NCI-H1694 treated with DMSO at 0.1 percent for 48 hours (cell line): ENCODE measurements at regions not wholly inside any gene's neighbourhood (a gene's known extent, or its start where the extent isn't known, plus 50 kb on each side); places are given as distances from the start of the nearest gene placed in this dataset.

ENCODE experiments used
- DNase-seq: peaks from one replicate; lab custom pipeline; 2025; lab: John Stamatoyannopoulos, UW

DNA sequence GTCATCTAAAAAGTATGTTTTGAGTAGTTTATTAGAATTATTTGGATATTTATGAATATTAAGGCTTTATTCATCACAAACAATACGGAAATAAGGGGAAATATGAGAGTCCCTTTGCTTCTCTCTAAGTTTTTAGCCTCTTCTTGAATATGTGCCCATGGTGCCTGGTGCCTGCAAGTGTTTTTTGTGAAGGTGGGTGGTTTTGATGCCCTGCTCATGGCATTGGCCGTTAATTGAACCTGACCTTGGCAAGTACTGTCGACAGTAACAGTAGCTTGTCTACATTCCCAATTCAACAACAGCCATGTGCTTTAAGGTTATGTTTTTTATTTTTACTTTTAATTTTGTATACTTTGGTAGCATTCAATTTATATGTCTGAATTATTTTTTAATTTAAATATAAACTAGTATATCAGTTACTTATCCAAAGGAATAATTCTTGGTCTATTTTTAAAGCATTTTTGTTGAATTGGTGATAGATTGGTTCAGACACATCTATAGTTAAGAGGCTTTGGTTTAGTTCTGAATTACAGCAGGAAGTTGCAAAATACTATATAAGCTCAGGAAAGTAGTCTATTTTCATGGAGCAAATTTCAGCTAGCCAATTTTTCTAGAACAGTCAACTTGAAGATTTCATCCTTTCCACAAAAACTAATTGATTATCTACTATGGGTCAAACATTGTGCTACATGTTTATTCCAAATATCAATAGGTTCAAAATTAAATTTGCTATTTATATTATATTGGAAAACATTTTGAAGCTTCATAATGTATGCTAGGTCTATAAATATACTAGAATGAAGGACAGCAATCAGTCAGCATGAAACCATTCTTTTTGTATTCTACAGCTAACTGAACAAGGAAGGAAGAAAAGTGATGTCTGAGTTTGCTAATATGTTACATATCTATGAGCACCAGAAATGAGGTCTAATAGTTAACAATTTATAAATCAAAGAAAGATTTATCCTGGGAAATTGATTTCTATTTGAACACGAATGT is 184.4 kb downstream of the MRPL39 start:
- no peak for DNase-seq

DNA sequence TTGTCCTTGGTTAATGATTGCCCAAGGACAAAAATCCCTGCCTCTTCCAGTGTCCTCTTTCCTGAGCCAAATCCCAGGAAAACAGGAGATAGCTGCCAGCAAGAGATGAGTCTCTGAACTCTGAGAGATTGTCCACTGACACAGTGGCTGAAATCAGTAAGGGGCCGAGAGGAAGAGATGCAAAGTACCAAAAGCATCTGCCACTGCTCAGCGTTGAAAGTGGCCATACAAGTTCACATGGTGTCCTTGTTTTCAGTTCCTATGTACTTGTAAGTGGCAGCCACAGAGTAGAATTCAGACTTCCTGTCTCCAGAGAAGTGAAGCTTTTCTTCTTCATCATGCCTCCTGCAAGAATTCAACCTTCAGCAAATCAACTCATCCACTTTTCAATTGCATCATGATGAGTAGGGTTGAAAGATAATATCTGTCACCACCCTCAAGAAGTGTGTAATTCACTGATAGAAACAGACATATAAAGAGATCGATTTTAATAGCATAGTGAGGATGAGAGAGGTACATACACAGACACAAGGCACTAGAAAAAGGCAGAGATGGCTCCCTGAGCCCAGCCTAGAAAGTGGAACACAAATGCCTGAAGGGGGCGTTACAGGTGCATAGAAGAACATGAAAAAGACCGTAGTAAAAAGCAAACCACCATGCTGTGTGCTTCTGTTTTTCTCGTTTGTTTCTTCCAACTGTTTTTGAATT is 185.8 kb downstream of the MRPL39 start:
- peak; percentile 46 for DNase-seq

DNA sequence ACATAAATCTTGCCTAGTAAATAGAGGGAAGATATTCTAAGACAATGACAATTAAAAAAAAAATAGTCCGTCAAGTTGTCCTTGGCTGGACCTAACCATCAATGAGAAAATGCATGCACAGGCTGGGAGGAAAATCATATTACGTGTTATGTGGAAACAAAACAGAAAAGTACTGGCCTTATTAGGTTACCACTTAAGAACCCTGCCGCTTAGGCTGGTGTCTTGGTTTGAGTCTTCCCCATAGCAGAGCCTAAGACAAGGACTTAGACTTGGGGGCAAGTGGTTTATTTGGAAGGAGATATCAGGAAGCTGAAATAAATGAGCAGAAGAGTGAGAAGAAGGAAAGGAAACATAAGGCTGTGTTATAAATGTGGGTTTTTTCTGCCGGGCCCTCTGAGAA is 186.4 kb downstream of the MRPL39 start:
- DNase-seq: no peak

- DNase-seq: no peak
Measured at GRCh38 chr21:25416669-25417068, 190.6 kb downstream of the MRPL39 start.

- DNase-seq: no peak
Measured at GRCh38 chr21:25412100-25412499, 195.2 kb downstream of the MRPL39 start.

GRCh38 chr21:25409978-25410377 is 197.3 kb downstream of the MRPL39 start:
- DNase-seq: peak; percentile 65

GRCh38 chr21:25408666-25409065 is 198.6 kb downstream of the MRPL39 start:
- DNase-seq: no peak

DNA sequence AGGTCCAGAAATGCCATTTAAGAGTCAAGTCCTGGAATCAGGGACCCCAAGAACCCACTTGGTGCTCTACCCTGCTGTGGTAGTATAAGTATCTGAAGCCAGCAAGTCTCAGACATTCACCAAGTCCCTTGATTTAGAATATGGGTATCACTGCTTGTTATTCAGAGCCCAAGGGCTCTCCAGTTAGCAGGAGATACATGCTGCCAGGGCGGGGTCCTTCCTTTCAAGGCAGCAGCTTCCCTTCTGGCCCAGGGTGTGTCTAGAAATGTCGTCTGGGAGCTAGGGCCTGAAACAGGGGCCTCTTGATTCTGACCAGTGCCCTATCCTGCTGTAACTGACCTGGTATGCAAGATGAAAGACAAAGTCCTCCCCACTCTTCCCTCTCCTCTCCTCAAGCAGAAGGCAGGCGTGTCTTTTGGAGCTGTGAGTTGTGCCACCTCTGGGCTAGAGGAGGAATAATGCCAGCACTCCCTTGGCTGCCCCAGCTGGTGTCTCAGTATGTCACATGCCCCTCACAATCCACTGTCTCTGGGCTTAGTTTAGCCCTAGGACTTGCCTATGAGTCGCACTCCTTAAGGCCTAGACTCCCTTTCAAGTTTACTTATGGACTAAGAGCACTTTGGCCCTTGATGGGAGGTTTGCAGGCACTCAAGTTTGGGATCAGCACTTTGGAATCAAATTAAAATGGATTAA is 200.2 kb downstream of the MRPL39 start:
- no peak for DNase-seq

GRCh38 chr21:25405984-25406383 is 201.3 kb downstream of the MRPL39 start:
- no peak for DNase-seq

- DNase-seq: no peak
Measured at GRCh38 chr21:25402134-25402961, 204.9 kb downstream of the MRPL39 start.

- DNase-seq: no peak
Measured at GRCh38 chr21:25400427-25400826, 206.9 kb downstream of the MRPL39 start.

GRCh38 chr21:25398630-25399029 is 208.7 kb downstream of the MRPL39 start:
- no peak for DNase-seq

GRCh38 chr21:25396135-25396711 is 211.1 kb downstream of the MRPL39 start:
- DNase-seq: no peak

DNA sequence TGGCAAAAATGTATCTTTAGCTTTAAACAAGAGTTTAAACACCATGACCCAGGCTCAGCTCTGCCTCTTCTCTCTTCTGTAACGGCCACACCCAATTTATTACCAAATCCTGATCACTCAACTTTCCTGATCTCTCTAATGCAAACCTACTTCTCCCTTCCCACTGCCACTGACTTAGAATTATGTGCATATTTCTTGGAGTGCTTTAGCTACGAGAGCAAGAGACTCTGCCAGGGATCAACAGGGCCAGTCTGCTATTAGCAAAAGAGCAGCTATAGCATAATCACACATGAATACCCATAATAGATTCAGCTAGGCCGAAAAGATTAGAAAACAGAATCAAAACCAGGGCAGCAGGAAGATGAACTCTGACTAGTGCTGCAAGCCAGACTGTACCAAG is 215.5 kb downstream of the MRPL39 start:
- DNase-seq: no peak

DNA sequence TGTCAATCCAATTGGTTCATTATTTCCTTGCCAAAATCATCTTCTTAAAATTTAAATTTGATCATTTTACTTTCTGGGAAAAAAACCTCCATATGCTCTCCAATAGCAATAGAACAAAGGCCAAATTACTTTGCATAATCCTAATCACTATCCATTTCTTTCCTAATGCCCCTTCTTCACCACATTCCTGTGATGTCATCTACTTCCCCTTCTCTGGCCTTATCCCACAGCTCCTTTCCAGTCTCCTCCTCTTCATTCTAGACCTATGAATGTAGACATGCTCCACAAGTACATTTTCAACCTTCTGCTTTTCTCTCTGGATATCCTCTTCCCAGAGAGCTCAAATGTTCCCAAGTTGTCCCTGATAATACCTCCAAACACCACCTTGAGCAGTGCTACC is 216.6 kb downstream of the MRPL39 start:
- DNase-seq: no peak

DNA sequence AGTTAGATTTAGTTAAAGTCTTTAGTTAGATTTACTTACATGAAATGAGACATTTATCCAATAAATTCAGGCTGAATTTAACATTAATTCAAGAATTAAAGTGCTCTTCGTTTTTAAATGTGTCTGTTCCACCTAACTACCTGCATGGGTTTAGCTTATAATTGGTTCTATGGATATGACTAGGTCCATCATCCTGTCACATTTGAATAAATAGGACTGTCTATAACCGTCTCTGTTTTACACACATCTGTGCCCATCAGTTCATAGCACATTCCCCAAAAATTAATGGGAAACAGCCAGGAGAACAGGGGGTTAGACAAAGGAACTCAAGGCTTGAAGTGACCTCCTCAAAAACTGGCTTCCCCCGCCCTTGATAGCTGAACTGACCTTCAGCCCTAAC is 219.6 kb downstream of the MRPL39 start:
- DNase-seq: no peak

DNA sequence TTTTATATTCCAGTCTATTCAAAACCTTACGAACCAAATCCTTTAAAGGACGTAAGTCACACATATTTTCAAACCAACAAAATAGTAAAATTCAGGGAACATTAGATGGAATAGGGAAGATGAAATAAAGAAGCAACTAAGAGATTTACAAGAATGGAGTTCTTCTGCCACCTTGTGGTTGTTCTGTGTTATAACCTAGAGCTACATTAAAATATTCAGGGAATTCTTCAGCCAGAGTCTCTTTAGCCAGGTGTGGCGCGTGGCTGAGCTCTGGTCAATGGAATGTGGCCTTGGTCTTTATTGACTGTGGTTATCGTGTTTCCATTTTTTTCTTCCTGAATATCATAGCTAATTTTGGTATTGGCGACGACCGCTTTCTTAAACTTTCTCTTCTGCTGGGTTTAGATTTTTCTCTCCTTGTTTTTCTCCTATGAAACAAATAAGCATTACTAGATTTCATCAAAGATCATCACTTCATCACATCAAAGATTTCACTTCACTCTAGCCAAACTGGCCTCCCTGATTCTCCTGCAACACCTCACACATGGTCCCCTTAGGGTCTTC is 221.3 kb downstream of the MRPL39 start:
- peak; percentile 96 for DNase-seq

DNA sequence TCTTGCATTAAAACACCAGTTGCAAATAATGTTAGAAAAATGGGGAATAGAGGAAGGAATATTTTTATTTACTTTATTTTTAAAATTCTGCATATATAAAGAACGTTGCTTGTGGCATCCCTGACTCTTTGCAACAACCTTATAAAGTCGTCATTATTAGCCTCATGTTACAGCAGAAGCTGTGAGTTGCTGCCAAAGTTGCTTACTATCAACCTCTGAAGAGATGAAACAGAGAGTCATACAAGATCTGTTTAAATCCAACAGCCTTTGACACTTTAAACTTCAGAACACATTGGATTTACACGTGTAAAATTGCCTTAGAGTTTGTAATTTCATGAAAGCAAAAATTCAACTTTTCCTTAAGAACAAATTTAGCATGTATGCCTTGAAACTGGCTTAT is 221.9 kb downstream of the MRPL39 start:
- DNase-seq: no peak

DNA sequence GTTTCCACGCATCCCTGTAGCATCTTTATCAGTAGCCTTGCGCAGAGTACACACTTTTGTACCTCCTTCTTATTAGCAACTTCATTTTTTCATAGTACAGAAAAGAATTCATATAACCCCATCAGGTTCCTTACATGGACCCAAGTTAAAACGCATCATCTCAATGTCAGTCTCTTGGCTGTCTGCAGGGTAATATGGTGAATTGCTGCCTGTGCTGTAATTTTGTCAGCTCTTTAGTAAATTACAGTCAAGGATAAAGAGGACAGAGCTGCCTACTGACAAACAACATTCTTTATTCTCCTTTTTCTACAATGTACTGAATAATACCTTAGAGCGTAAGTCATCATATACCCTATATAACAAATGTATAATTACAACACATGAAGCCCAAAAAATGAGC is 222.5 kb downstream of the MRPL39 start:
- no peak for DNase-seq

GRCh38 chr21:25383545-25383944 is 223.7 kb downstream of the MRPL39 start:
- no peak for DNase-seq

DNA sequence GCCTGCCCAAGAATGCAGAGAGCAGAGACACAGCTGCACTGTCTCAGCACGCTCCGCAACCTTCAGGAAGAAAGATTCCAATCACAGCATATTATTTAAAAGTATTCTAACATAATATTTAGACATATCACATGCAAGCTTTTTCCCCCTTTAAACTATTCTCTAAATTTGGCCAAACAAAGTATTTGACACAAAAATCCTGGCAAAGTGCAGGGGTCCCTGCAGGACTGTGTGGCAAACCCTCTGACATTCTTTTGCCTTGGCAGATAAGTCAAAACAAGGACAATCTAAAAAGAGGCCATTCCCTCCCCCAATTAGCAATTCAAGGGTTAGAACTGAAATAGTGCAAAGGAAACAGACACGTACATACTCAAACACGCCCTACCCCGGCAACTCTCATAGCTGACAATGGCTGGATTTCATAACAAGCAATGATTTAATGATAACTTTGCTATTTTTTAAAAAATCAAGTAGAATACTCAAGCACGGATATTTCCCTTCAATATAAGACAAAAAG is 225.3 kb downstream of the MRPL39 start:
- no peak for DNase-seq
